ENCODE measurements at regions not wholly inside any gene's neighbourhood (a gene's known extent, or its start where the extent isn't known, plus 50 kb on each side); places are given as distances from the start of the nearest gene placed in this dataset.

DNA sequence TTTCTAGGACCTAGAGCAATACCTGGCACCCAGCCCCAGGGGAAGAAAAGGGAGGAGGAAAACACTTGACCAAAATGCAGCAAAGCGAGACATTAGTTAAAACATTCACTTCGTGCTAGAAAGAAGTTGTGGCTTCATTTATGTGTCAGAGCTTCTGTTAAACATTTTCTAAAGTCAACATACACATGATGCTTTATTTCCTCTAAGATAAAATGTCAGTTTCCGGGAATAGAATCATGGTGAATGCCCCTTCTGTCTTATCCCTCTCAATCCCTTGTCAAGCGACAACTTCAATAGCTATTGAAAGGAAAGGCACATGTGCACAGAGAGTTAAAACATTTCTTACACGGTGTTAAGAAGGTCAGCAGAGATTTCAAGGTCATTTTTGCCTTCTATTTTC, 404.6 kb upstream of the CWC22 start:
- no peaks in the 10 kb centered on the region for H3K36me3 ChIP-seq (ENCODE audit: low read length)
- H3K79me2 ChIP-seq (ENCODE audit: insufficient read depth, low read length): no peaks in the 10 kb centered on the region
- no peak overlapping the region for H3K4me3 ChIP-seq (ENCODE audit: insufficient read depth, low read length, poor library complexity, severe bottlenecking)
- no peak overlapping the region for H2AFZ ChIP-seq (ENCODE audit: low read depth, low read length, severe bottlenecking)
- no peak overlapping the region for H3K9ac ChIP-seq (ENCODE audit: low read length)
- no peak overlapping the region for H3K27ac ChIP-seq (ENCODE audit: low read depth, low read length)
- TF ChIP-seq, protein P1, sequence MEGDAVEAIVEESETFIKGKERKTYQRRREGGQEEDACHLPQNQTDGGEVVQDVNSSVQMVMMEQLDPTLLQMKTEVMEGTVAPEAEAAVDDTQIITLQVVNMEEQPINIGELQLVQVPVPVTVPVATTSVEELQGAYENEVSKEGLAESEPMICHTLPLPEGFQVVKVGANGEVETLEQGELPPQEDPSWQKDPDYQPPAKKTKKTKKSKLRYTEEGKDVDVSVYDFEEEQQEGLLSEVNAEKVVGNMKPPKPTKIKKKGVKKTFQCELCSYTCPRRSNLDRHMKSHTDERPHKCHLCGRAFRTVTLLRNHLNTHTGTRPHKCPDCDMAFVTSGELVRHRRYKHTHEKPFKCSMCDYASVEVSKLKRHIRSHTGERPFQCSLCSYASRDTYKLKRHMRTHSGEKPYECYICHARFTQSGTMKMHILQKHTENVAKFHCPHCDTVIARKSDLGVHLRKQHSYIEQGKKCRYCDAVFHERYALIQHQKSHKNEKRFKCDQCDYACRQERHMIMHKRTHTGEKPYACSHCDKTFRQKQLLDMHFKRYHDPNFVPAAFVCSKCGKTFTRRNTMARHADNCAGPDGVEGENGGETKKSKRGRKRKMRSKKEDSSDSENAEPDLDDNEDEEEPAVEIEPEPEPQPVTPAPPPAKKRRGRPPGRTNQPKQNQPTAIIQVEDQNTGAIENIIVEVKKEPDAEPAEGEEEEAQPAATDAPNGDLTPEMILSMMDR (IDR thresholded peaks at IDR 0.05; ENCODE audit: insufficient read depth, low read length, poor library complexity, severe bottlenecking): no peak
- TF ChIP-seq EZH2phosphoT487 (conservative IDR thresholded peaks at IDR 0.05; ENCODE audit: low read length): no peak
- no peaks in the 10 kb centered on the region for H4K20me1 ChIP-seq (ENCODE audit: low read depth, low read length)
- H3K27me3 ChIP-seq (ENCODE audit: low read length): no peaks in the 10 kb centered on the region
- H3F3A ChIP-seq (ENCODE audit: insufficient read depth): no peaks in the 10 kb centered on the region
- H3K9me2 ChIP-seq (replicated peaks; ENCODE audit: insufficient read depth, low read length): no peaks in the 10 kb centered on the region; the same call in 1 of the 2 replicates
- H3K4me2 ChIP-seq (ENCODE audit: low read depth, low read length, poor library complexity, severe bottlenecking): no peak overlapping the region
- no peaks in the 10 kb centered on the region for H3K9me3 ChIP-seq (ENCODE audit: insufficient read depth, low read length)

- no peaks in the 10 kb centered on the region; the same call in 1 of the 2 replicates for H3K9me2 ChIP-seq (replicated peaks; ENCODE audit: insufficient read depth, low read length)
- H3K36me3 ChIP-seq (ENCODE audit: low read length): no peaks in the 10 kb centered on the region
- H3F3A ChIP-seq (ENCODE audit: insufficient read depth): no peaks in the 10 kb centered on the region
- H3K27ac ChIP-seq (ENCODE audit: low read depth, low read length): no peak overlapping the region
- H4K20me1 ChIP-seq (ENCODE audit: low read depth, low read length): no peaks in the 10 kb centered on the region
- no peaks in the 10 kb centered on the region for H3K9me3 ChIP-seq (ENCODE audit: insufficient read depth, low read length)
- no peak for TF ChIP-seq EZH2phosphoT487 (conservative IDR thresholded peaks at IDR 0.05; ENCODE audit: low read length)
- TF ChIP-seq, protein P1 (IDR thresholded peaks at IDR 0.05; ENCODE audit: insufficient read depth, low read length, poor library complexity, severe bottlenecking): no peak
- H3K27me3 ChIP-seq (ENCODE audit: low read length): no peaks in the 10 kb centered on the region
- H3K9ac ChIP-seq (ENCODE audit: low read length): no peak overlapping the region
- no peak overlapping the region for H3K4me2 ChIP-seq (ENCODE audit: low read depth, low read length, poor library complexity, severe bottlenecking)
- no peaks in the 10 kb centered on the region for H3K79me2 ChIP-seq (ENCODE audit: insufficient read depth, low read length)
- no peak overlapping the region for H2AFZ ChIP-seq (ENCODE audit: low read depth, low read length, severe bottlenecking)
- no peak overlapping the region for H3K4me3 ChIP-seq (ENCODE audit: insufficient read depth, low read length, poor library complexity, severe bottlenecking)
Observed at GRCh38 chr2:180406687-180407086, 399.6 kb upstream of the CWC22 start.

GRCh38 chr2:180405520-180405919, 398.4 kb upstream of the CWC22 start:
- TF ChIP-seq, protein P1 (IDR thresholded peaks at IDR 0.05; ENCODE audit: insufficient read depth, low read length, poor library complexity, severe bottlenecking): no peak
- no peak for TF ChIP-seq EZH2phosphoT487 (conservative IDR thresholded peaks at IDR 0.05; ENCODE audit: low read length)
- Histone ChIP-seq H3K9me3 (ENCODE audit: insufficient read depth, low read length) (no peaks in the 10 kb centered on the region), H3K27ac (ENCODE audit: low read depth, low read length) (no peak overlapping the region), H3K27me3 (ENCODE audit: low read length) (no peaks in the 10 kb centered on the region), H3K79me2 (ENCODE audit: insufficient read depth, low read length) (no peaks in the 10 kb centered on the region), H3K4me3 (ENCODE audit: insufficient read depth, low read length, poor library complexity, severe bottlenecking) (no peak overlapping the region), H3K9ac (ENCODE audit: low read length) (no peak overlapping the region), H4K20me1 (ENCODE audit: low read depth, low read length) (no peaks in the 10 kb centered on the region), H2AFZ (ENCODE audit: low read depth, low read length, severe bottlenecking) (no peak overlapping the region), H3K9me2 (replicated peaks; ENCODE audit: insufficient read depth, low read length) (no peaks in the 10 kb centered on the region; the same call in 1 of the 2 replicates), H3F3A (ENCODE audit: insufficient read depth) (no peaks in the 10 kb centered on the region), H3K4me2 (ENCODE audit: low read depth, low read length, poor library complexity, severe bottlenecking) (no peak overlapping the region), H3K36me3 (ENCODE audit: low read length) (no peaks in the 10 kb centered on the region)

Measured in SU-DHL-6 (cell line).